ENCODE measurements at regions not wholly inside any gene's neighbourhood (a gene's known extent, or its start where the extent isn't known, plus 50 kb on each side); places are given as distances from the start of the nearest gene placed in this dataset.

DNA sequence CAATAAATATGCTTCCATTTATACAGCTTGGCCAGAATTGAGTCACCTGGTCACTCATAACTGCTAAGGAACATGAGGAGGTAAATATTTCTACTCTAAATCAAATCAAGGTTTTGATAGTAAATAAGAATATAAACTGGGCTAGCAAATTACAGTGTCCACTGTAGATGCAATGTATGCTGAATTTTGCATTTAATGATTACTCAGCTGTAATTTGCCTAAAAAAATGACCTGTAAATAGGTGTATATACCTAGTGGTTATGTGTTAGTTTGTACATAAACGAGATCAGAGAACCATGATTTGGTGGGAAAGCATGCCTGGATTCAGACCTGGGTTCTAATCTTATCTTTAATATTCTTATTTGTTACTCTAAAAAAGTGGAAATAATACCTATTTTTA is 76.6 kb upstream of the CNTN1 start:
- ATAC-seq (no peak), DNase-seq (no peak)
- no peaks in the 10 kb centered on the region for H3K4me1 ChIP-seq
- H3K27ac ChIP-seq = no peak overlapping the region
- no peaks in the 10 kb centered on the region for H3K9me3 ChIP-seq
- intact Hi-C loops (cut with DNase I) = no loop called here
- H3K36me3 ChIP-seq = no peaks in the 10 kb centered on the region
- TF ChIP-seq, protein P1, sequence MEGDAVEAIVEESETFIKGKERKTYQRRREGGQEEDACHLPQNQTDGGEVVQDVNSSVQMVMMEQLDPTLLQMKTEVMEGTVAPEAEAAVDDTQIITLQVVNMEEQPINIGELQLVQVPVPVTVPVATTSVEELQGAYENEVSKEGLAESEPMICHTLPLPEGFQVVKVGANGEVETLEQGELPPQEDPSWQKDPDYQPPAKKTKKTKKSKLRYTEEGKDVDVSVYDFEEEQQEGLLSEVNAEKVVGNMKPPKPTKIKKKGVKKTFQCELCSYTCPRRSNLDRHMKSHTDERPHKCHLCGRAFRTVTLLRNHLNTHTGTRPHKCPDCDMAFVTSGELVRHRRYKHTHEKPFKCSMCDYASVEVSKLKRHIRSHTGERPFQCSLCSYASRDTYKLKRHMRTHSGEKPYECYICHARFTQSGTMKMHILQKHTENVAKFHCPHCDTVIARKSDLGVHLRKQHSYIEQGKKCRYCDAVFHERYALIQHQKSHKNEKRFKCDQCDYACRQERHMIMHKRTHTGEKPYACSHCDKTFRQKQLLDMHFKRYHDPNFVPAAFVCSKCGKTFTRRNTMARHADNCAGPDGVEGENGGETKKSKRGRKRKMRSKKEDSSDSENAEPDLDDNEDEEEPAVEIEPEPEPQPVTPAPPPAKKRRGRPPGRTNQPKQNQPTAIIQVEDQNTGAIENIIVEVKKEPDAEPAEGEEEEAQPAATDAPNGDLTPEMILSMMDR (IDR thresholded peaks at IDR 0.05) = no peak
- H3K4me3 ChIP-seq = no peak overlapping the region
- H3K27me3 ChIP-seq = no peaks in the 10 kb centered on the region

DNA sequence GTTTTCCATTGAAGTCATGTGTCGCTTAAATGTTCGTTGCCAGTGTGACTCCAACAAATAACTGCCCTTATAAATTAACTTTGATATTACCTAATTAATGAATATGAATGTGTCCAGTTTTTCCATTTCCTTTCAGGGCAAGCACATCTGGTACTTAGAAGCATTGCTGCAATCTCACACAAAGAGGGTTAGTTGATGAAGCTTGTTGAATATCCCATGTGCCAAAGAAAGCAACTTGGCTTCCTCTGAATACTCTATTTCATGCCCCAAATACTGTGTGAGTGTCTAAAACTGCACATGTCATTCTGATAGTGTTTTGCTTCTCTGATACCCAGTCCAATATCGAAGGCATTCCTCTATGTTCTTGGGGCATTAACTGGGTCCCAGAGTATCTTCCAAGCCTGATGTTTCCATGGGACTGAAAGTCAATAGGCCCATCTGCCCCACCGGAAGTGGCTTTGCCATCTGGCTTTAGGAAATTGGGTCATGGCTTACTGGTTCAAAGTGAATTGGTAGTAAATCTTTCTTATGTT is 75.8 kb upstream of the CNTN1 start:
- Histone ChIP-seq H3K4me3 (no peak overlapping the region), H3K4me1 (no peaks in the 10 kb centered on the region), H3K36me3 (no peaks in the 10 kb centered on the region), H3K9me3 (no peaks in the 10 kb centered on the region), H3K27me3 (no peaks in the 10 kb centered on the region), H3K27ac (no peak overlapping the region)
- intact Hi-C loops (cut with DNase I) = no loop called here
- DNase-seq (no peak), ATAC-seq (no peak)
- TF ChIP-seq, protein P1 (IDR thresholded peaks at IDR 0.05) = no peak

DNA sequence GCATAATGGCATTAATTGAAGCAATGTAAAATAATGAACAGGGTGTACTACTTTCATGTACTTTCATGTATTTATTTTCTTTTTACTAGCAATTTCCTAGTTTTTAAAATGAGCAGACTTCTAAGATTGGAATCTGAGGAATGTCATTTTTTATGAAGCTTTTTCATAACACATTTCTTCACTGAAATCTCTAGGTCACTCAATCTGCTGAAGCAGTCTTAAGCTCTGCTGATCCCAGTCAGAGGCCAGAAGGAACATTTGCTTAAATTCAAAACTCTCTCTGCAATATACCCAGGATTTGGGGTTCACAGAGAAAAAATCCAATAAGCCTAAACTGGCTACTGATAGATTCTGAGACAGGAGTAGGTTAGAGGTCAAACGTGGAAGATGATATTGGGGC is 73.6 kb upstream of the CNTN1 start:
- Histone ChIP-seq H3K9me3 (no peaks in the 10 kb centered on the region), H3K27ac (no peak overlapping the region), H3K36me3 (no peaks in the 10 kb centered on the region), H3K4me1 (no peaks in the 10 kb centered on the region), H3K4me3 (no peak overlapping the region), H3K27me3 (no peaks in the 10 kb centered on the region)
- ATAC-seq (no peak), DNase-seq (no peak)
- intact Hi-C loops (cut with DNase I) = no loop called here
- TF ChIP-seq, protein P1 (IDR thresholded peaks at IDR 0.05) = no peak

DNA sequence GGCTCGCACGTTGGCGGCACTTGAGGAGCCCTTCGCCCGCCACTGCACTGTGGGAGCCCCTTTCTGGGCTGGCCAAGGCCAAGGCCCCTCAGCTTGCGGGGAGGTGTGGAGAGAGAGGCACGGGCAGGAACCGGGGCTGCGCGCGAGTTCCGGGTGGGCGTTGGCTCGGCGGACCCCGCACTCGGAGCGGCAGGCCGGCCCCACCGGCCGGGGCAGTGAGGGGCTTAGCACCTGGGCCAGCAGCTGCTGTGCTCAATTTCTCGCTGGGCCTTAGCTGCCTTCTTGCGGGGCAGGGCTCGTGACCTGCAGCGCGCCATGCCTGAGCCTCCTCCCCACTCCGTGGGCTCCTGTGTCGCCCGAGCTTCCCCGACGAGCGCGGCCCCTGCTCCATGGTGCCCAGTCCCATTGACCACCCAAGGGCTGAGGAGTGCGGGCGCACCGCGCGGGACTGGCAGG is 71.6 kb upstream of the CNTN1 start:
- DNase-seq (no peak), ATAC-seq (no peak)
- H3K4me1 ChIP-seq = no peaks in the 10 kb centered on the region
- H3K27ac ChIP-seq = no peak overlapping the region
- no peaks in the 10 kb centered on the region for H3K9me3 ChIP-seq
- H3K27me3 ChIP-seq = no peaks in the 10 kb centered on the region
- H3K36me3 ChIP-seq = no peaks in the 10 kb centered on the region
- H3K4me3 ChIP-seq = no peak overlapping the region
- TF ChIP-seq, protein P1 (IDR thresholded peaks at IDR 0.05) = no peak
- intact Hi-C loops (cut with DNase I) = loop anchor here (5.0 kb wide), 1 partner anchor 302 kb away; no protein-coding TSS in a partner anchor

DNA sequence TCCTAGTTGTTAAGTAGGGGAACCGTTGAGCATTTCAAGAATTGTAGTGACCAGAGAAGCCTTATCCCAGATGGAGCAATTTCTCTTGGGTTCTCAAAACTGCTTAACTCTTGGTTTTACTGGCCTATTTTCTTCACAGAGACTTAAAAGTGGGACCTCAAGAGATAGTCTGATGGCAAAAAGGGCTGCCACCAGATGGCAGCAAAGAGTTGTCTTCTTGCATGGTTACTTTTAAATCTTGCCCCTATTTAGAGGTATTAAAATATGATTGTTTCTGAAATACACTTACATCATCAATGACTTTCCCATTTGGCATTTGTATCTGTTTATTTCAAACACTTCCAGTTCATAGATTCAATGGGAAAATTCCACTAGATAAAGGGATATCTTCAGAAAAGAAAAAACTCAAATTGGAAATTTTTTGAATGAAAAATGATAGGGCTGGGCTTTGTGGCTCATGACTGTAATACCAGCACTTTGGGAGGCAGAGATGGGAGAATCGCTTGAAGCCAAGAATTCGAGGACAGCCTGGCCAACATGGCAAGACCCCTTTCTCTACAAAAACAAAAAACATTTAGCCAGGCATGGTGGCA is 69.9 kb upstream of the CNTN1 start:
- DNase-seq (no peak), ATAC-seq (peak; percentile 60)
- no peaks in the 10 kb centered on the region for H3K27me3 ChIP-seq

More for the DNA sequence above, 69.9 kb upstream of the CNTN1 start:
- TF ChIP-seq, protein P1 (IDR thresholded peaks at IDR 0.05) = peak; percentile 76
- no peak overlapping the region for H3K27ac ChIP-seq
- no peaks in the 10 kb centered on the region for H3K9me3 ChIP-seq
- no peak overlapping the region for H3K4me3 ChIP-seq
- H3K36me3 ChIP-seq = no peaks in the 10 kb centered on the region
- no peaks in the 10 kb centered on the region for H3K4me1 ChIP-seq
- intact Hi-C loops (cut with DNase I) = loop anchor here (5.0 kb wide), 1 partner anchor 300 kb away; no protein-coding TSS in a partner anchor
